ENCODE measurements at regions not wholly inside any gene's neighbourhood (a gene's known extent, or its start where the extent isn't known, plus 50 kb on each side); places are given as distances from the start of the nearest gene placed in this dataset.

GRCh38 chr2:234245945-234246344 is 195.4 kb downstream of the SPP2 start:
- H3K4me3 ChIP-seq (ENCODE audit: low read length) = no peak overlapping the region
- H3K4me1 ChIP-seq (ENCODE audit: control insufficient read depth, low read length) = no peaks in the 10 kb centered on the region

GRCh38 chr2:234243871-234244565 is 193.5 kb downstream of the SPP2 start:
- Histone ChIP-seq H3K27ac (ENCODE audit: low read depth, low read length) (no peak overlapping the region), H3F3A (ENCODE audit: control insufficient read depth, insufficient read depth) (no peaks in the 10 kb centered on the region), H3K27me3 (ENCODE audit: control insufficient read depth, low read length) (no peaks in the 10 kb centered on the region), H3K9me2 (replicated peaks; ENCODE audit: control insufficient read depth, low read length) (no peaks in the 10 kb centered on the region), H3K4me2 (ENCODE audit: low read length) (no peak overlapping the region), H3K4me3 (ENCODE audit: low read length) (no peak overlapping the region), H3K9me3 (ENCODE audit: control insufficient read depth, insufficient read depth, low read length) (no peaks in the 10 kb centered on the region), H4K20me1 (ENCODE audit: control insufficient read depth, insufficient read depth, low read depth, low read length) (no peaks in the 10 kb centered on the region), H3K36me3 (ENCODE audit: control insufficient read depth, low read length) (no peaks in the 10 kb centered on the region), H3K79me2 (ENCODE audit: control insufficient read depth, low read length) (no peaks in the 10 kb centered on the region), H3K4me1 (ENCODE audit: control insufficient read depth, low read length) (no peaks in the 10 kb centered on the region)
- TF ChIP-seq EZH2phosphoT487 (IDR thresholded peaks at IDR 0.05; ENCODE audit: borderline replicate concordance, low read length) = no peak
- no peak for TF ChIP-seq CTCF (IDR thresholded peaks at IDR 0.05; ENCODE audit: low read depth, low read length, poor library complexity, severe bottlenecking)

More at GRCh38 chr2:234245945-234246344, 195.4 kb downstream of the SPP2 start:
- Histone ChIP-seq H3K27ac (ENCODE audit: low read depth, low read length) (no peak overlapping the region), H3K79me2 (ENCODE audit: control insufficient read depth, low read length) (no peaks in the 10 kb centered on the region), H3F3A (ENCODE audit: control insufficient read depth, insufficient read depth) (no peaks in the 10 kb centered on the region), H3K27me3 (ENCODE audit: control insufficient read depth, low read length) (no peaks in the 10 kb centered on the region), H3K4me2 (ENCODE audit: low read length) (no peak overlapping the region), H3K9me3 (ENCODE audit: control insufficient read depth, insufficient read depth, low read length) (no peaks in the 10 kb centered on the region), H3K9me2 (replicated peaks; ENCODE audit: control insufficient read depth, low read length) (no peaks in the 10 kb centered on the region), H3K36me3 (ENCODE audit: control insufficient read depth, low read length) (no peaks in the 10 kb centered on the region), H4K20me1 (ENCODE audit: control insufficient read depth, insufficient read depth, low read depth, low read length) (no peaks in the 10 kb centered on the region)
- TF ChIP-seq EZH2phosphoT487 (IDR thresholded peaks at IDR 0.05; ENCODE audit: borderline replicate concordance, low read length) = no peak
- no peak for TF ChIP-seq CTCF (IDR thresholded peaks at IDR 0.05; ENCODE audit: low read depth, low read length, poor library complexity, severe bottlenecking)

- no peaks in the 10 kb centered on the region for H4K20me1 ChIP-seq (ENCODE audit: control insufficient read depth, insufficient read depth, low read depth, low read length)
- H3K4me2 ChIP-seq (ENCODE audit: low read length) = no peak overlapping the region
- H3K4me1 ChIP-seq (ENCODE audit: control insufficient read depth, low read length) = no peaks in the 10 kb centered on the region
- TF ChIP-seq CTCF (IDR thresholded peaks at IDR 0.05; ENCODE audit: low read depth, low read length, poor library complexity, severe bottlenecking) (no peak), EZH2phosphoT487 (IDR thresholded peaks at IDR 0.05; ENCODE audit: borderline replicate concordance, low read length) (no peak)
- no peaks in the 10 kb centered on the region for H3K36me3 ChIP-seq (ENCODE audit: control insufficient read depth, low read length)
- no peaks in the 10 kb centered on the region for H3F3A ChIP-seq (ENCODE audit: control insufficient read depth, insufficient read depth)
- no peaks in the 10 kb centered on the region for H3K9me3 ChIP-seq (ENCODE audit: control insufficient read depth, insufficient read depth, low read length)
- no peak overlapping the region for H3K27ac ChIP-seq (ENCODE audit: low read depth, low read length)
- H3K27me3 ChIP-seq (ENCODE audit: control insufficient read depth, low read length) = no peaks in the 10 kb centered on the region
- H3K9me2 ChIP-seq (replicated peaks; ENCODE audit: control insufficient read depth, low read length) = no peaks in the 10 kb centered on the region
- H3K79me2 ChIP-seq (ENCODE audit: control insufficient read depth, low read length) = no peaks in the 10 kb centered on the region
- H3K4me3 ChIP-seq (ENCODE audit: low read length) = no peak overlapping the region
Observed at GRCh38 chr2:234242459-234242836, 191.9 kb downstream of the SPP2 start.
